ENCODE measurements at regions not wholly inside any gene's neighbourhood (a gene's known extent, or its start where the extent isn't known, plus 50 kb on each side); places are given as distances from the start of the nearest gene placed in this dataset.

GRCh38 chr5:171531638-171532037 is 112.2 kb downstream of the FGF18 start:
- TF ChIP-seq CTCF (IDR thresholded peaks at IDR 0.05; ENCODE audit: borderline replicate concordance, control extremely low read depth, extremely low read depth, insufficient read depth, missing control alignments) = no peak
- in situ Hi-C loops (cut with MboI; ENCODE audit: low sequenced_read_pairs, unreplicated experiment) = no loop called here
- no peak for DNase-seq (ENCODE audit: low spot score)

- TF ChIP-seq CTCF (IDR thresholded peaks at IDR 0.05; ENCODE audit: borderline replicate concordance, control extremely low read depth, extremely low read depth, insufficient read depth, missing control alignments) = no peak
- no peak for DNase-seq (ENCODE audit: low spot score)
- in situ Hi-C loops (cut with MboI; ENCODE audit: low sequenced_read_pairs, unreplicated experiment) = no loop called here
Measured at GRCh38 chr5:171533153-171533552, 113.7 kb downstream of the FGF18 start.

GRCh38 chr5:171534043-171534895 is 114.8 kb downstream of the FGF18 start:
- DNase-seq (ENCODE audit: low spot score) = no peak
- in situ Hi-C loops (cut with MboI; ENCODE audit: low sequenced_read_pairs, unreplicated experiment) = no loop called here
- no peak for TF ChIP-seq CTCF (IDR thresholded peaks at IDR 0.05; ENCODE audit: borderline replicate concordance, control extremely low read depth, extremely low read depth, insufficient read depth, missing control alignments)

- in situ Hi-C loops (cut with MboI; ENCODE audit: low sequenced_read_pairs, unreplicated experiment) = no loop called here
- no peak for DNase-seq (ENCODE audit: low spot score)
- no peak for TF ChIP-seq CTCF (IDR thresholded peaks at IDR 0.05; ENCODE audit: borderline replicate concordance, control extremely low read depth, extremely low read depth, insufficient read depth, missing control alignments)
Measured at GRCh38 chr5:171535162-171535561, 115.7 kb downstream of the FGF18 start.

GRCh38 chr5:171537070-171537849 is 117.8 kb downstream of the FGF18 start:
- in situ Hi-C loops (cut with MboI; ENCODE audit: low sequenced_read_pairs, unreplicated experiment) = no loop called here
- TF ChIP-seq CTCF (IDR thresholded peaks at IDR 0.05; ENCODE audit: borderline replicate concordance, control extremely low read depth, extremely low read depth, insufficient read depth, missing control alignments) = no peak
- no peak for DNase-seq (ENCODE audit: low spot score)

GRCh38 chr5:171537923-171538537 is 118.6 kb downstream of the FGF18 start:
- TF ChIP-seq CTCF (IDR thresholded peaks at IDR 0.05; ENCODE audit: borderline replicate concordance, control extremely low read depth, extremely low read depth, insufficient read depth, missing control alignments) = no peak
- DNase-seq (ENCODE audit: low spot score) = no peak
- in situ Hi-C loops (cut with MboI; ENCODE audit: low sequenced_read_pairs, unreplicated experiment) = no loop called here

Data from GM13976 (cell line).